ENCODE measurements at regions not wholly inside any gene's neighbourhood (a gene's known extent, or its start where the extent isn't known, plus 50 kb on each side); places are given as distances from the start of the nearest gene placed in this dataset.

DNA sequence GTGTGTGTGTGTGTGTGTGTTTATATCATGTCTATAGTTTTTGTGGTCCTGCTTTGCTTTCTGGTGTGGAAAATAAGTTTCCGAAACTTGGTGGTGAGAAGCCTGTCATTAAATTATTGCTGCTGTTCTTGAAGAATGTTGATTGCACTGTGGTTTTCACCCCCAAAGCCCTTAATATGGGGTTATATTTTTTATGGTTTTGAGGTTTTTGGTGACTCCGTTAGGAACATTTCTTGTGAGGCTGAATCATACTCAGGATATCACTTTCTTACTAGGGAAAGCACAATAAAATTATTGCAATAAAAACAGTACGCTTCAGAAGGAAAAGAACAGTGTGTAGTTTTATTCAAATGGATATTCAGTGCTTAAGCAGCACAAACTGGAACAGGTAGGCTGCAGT lies 539.1 kb upstream of the MAGEB18 start:
- Mint-ChIP-seq H3K36me3 (ENCODE audit: low read depth) (no peaks in the 10 kb centered on the region), H3K27ac (no peak overlapping the region), H3K27me3 (no peaks in the 10 kb centered on the region), H3K9me3 (no peaks in the 10 kb centered on the region), H3K4me3 (no peak overlapping the region), H3K4me1 (ENCODE audit: low read depth) (no peaks in the 10 kb centered on the region)
- no peaks in the 10 kb centered on the region for H3K4me1 ChIP-seq (ENCODE audit: insufficient read depth, low read length)
- intact Hi-C loops (cut with DNase I, micrococcal nuclease): no loop called here
- TF ChIP-seq, protein P1, sequence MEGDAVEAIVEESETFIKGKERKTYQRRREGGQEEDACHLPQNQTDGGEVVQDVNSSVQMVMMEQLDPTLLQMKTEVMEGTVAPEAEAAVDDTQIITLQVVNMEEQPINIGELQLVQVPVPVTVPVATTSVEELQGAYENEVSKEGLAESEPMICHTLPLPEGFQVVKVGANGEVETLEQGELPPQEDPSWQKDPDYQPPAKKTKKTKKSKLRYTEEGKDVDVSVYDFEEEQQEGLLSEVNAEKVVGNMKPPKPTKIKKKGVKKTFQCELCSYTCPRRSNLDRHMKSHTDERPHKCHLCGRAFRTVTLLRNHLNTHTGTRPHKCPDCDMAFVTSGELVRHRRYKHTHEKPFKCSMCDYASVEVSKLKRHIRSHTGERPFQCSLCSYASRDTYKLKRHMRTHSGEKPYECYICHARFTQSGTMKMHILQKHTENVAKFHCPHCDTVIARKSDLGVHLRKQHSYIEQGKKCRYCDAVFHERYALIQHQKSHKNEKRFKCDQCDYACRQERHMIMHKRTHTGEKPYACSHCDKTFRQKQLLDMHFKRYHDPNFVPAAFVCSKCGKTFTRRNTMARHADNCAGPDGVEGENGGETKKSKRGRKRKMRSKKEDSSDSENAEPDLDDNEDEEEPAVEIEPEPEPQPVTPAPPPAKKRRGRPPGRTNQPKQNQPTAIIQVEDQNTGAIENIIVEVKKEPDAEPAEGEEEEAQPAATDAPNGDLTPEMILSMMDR (IDR thresholded peaks at IDR 0.05): no peak
- DNase-seq (no peak), ATAC-seq (ENCODE audit: poor library complexity) (no peak)
- no peak overlapping the region for H3K4me3 ChIP-seq (ENCODE audit: low read length)
- CTCF ChIA-PET: interaction anchor here (0.9 kb wide), 1 partner anchor 20 kb away, joined by 3 read pairs; no protein-coding TSS in a partner anchor
- no peaks in the 10 kb centered on the region for H3K27me3 ChIP-seq (ENCODE audit: control insufficient read depth in 1 of 2, insufficient read depth in 2 of 2, low read length in 2 of 2)
- POLR2A ChIA-PET: no interaction called here
- H3K27ac ChIP-seq (ENCODE audit: low read depth in 1 of 2, low read length in 2 of 2): no peak overlapping the region
- H3K9me3 ChIP-seq (ENCODE audit: control insufficient read depth in 1 of 2, insufficient read depth in 1 of 2, low read length in 2 of 2): no peaks in the 10 kb centered on the region
- H3K36me3 ChIP-seq (ENCODE audit: insufficient read depth, low read length): no peaks in the 10 kb centered on the region

- H3K4me3 ChIP-seq (ENCODE audit: low read length): no peak overlapping the region
- no peaks in the 10 kb centered on the region for H3K27me3 Mint-ChIP-seq
- ATAC-seq (ENCODE audit: poor library complexity): no peak
These were observed 537.4 kb upstream of the MAGEB18 start for GRCh38 chrX:25600776-25601175.

GRCh38 chrX:25601323-25601722 lies 536.8 kb upstream of the MAGEB18 start:
- no peaks in the 10 kb centered on the region for H3K4me1 ChIP-seq (ENCODE audit: insufficient read depth, low read length)
- Mint-ChIP-seq H3K4me1 (ENCODE audit: low read depth) (no peaks in the 10 kb centered on the region), H3K4me3 (no peak overlapping the region), H3K27me3 (no peaks in the 10 kb centered on the region), H3K36me3 (ENCODE audit: low read depth) (no peaks in the 10 kb centered on the region), H3K9me3 (no peaks in the 10 kb centered on the region), H3K27ac (no peak overlapping the region)
- no peaks in the 10 kb centered on the region for H3K27me3 ChIP-seq (ENCODE audit: control insufficient read depth in 1 of 2, insufficient read depth in 2 of 2, low read length in 2 of 2)
- no peak for DNase-seq
- no peaks in the 10 kb centered on the region for H3K36me3 ChIP-seq (ENCODE audit: insufficient read depth, low read length)
- no peak for ATAC-seq (ENCODE audit: poor library complexity)
- POLR2A ChIA-PET: no interaction called here
- peaks cover 0 to 5% of the 10 kb centered on the region in 2 experiments for H3K9me3 ChIP-seq (ENCODE audit: control insufficient read depth in 1 of 2, insufficient read depth in 1 of 2, low read length in 2 of 2)
- no peak overlapping the region for H3K27ac ChIP-seq (ENCODE audit: low read depth in 1 of 2, low read length in 2 of 2)
- CTCF ChIA-PET: no interaction called here
- TF ChIP-seq, protein P1 (IDR thresholded peaks at IDR 0.05): no peak
- no peak overlapping the region for H3K4me3 ChIP-seq (ENCODE audit: low read length)
- intact Hi-C loops (cut with DNase I, micrococcal nuclease): no loop called here

More at GRCh38 chrX:25600776-25601175, 537.4 kb upstream of the MAGEB18 start:
- no peak overlapping the region for H3K4me3 Mint-ChIP-seq
- H3K27ac Mint-ChIP-seq: no peak overlapping the region
- TF ChIP-seq, protein P1 (IDR thresholded peaks at IDR 0.05): no peak
- H3K9me3 Mint-ChIP-seq: no peaks in the 10 kb centered on the region
- CTCF ChIA-PET: no interaction called here
- no peaks in the 10 kb centered on the region for H3K27me3 ChIP-seq (ENCODE audit: control insufficient read depth in 1 of 2, insufficient read depth in 2 of 2, low read length in 2 of 2)
- DNase-seq: no peak
- no peaks in the 10 kb centered on the region for H3K4me1 Mint-ChIP-seq (ENCODE audit: low read depth)
- no peaks in the 10 kb centered on the region for H3K36me3 ChIP-seq (ENCODE audit: insufficient read depth, low read length)
- H3K36me3 Mint-ChIP-seq (ENCODE audit: low read depth): no peaks in the 10 kb centered on the region
- intact Hi-C loops (cut with DNase I, micrococcal nuclease): no loop called here
- no peak overlapping the region for H3K27ac ChIP-seq (ENCODE audit: low read depth in 1 of 2, low read length in 2 of 2)
- H3K4me1 ChIP-seq (ENCODE audit: insufficient read depth, low read length): no peaks in the 10 kb centered on the region
- POLR2A ChIA-PET: no interaction called here
- no peaks in the 10 kb centered on the region for H3K9me3 ChIP-seq (ENCODE audit: control insufficient read depth in 1 of 2, insufficient read depth in 1 of 2, low read length in 2 of 2)
